GM12891 (cell line): ENCODE measurements at regions not wholly inside any gene's neighbourhood (a gene's known extent, or its start where the extent isn't known, plus 50 kb on each side); places are given as distances from the start of the nearest gene placed in this dataset.

ENCODE experiments used
- POLR2A ChIP-seq: IDR thresholded peaks from 2 replicates; pipeline ENCODE4 v1.6.1; 2011; ENCODE audit warnings: low read depth, low read length, control low read depth
- POLR2AphosphoS5 ChIP-seq: IDR thresholded peaks from 2 replicates; pipeline ENCODE4 v1.6.1; 2011; ENCODE audit warnings: low read depth, low read length, control low read depth
- POU2F2 ChIP-seq: IDR thresholded peaks from 2 replicates; pipeline ENCODE4 v1.6.1; 2011; ENCODE audit warnings: low read depth, mild to moderate bottlenecking, control low read depth, low read length, moderate library complexity
- SPI1 ChIP-seq: IDR thresholded peaks from 2 replicates; pipeline ENCODE4 v1.6.1; 2011; ENCODE audit warnings: low read depth, low read length, control low read depth
- TAF1 ChIP-seq: IDR thresholded peaks from 2 replicates; pipeline ENCODE4 v1.6.1; 2011; ENCODE audit warnings: low read depth, low read length, control low read depth

DNA sequence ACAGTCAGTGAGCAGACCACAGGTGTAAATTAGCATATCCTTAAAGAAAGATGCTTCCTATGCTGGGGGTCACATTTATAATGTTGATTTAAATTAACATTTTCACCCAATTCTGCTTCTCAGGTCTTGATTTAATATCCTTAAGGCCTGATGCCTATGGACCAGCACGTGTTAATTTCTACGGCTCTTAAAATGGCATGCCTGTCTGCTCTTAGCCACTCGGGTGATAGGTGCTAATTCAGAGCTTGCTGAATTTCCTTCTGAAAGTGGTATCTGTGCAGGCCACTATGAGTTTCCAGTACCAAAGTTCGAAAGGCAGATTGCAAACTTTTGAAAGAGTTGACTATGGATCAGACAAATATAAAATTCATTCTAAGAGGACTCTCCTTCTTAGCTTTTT lies 487.4 kb upstream of the ADGRL2 start:
- TF ChIP-seq POLR2A (no peak), POLR2AphosphoS5 (no peak), POU2F2 (no peak), TAF1 (no peak), SPI1 (no peak)
